Activated CD4-positive, alpha-beta T cell treated with anti-CD3 and anti-CD28 coated beads for 48 hours (primary cell): ENCODE measurements at regions not wholly inside any gene's neighbourhood (a gene's known extent, or its start where the extent isn't known, plus 50 kb on each side); places are given as distances from the start of the nearest gene placed in this dataset.
A peak's percentile ranks its signal among the peaks of the same experiment; 100 is the strongest.
"Not testable (repeated sequence)": the region's sequence is repeated elsewhere in the genome, so short reads cannot be mapped to it uniquely, and the experiment has no call there.

Experiments used
- DNase-seq: peaks from one replicate; pipeline ENCODE4 v3.0.0-alpha.2; 2020

DNA sequence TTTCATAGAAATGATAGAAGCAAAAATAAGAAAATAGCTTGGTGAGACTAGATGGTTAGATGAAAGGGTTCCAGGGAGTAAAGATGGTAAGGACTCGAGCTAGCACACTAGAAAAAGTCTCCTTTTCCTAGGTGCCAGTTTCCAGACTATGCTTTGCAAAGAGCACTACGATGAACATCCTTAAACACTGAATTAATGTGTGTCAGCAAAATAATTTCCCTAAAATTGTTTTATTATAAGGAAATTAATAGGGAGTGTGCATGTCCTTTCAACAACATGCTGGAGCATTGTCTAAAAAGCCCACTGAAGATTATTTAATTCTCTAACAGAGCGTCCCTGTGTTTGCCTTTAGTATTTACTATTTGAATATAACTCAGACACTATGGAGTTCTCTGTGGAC, 107.4 kb upstream of the NDUFV2 start:
- no peak for DNase-seq

DNA sequence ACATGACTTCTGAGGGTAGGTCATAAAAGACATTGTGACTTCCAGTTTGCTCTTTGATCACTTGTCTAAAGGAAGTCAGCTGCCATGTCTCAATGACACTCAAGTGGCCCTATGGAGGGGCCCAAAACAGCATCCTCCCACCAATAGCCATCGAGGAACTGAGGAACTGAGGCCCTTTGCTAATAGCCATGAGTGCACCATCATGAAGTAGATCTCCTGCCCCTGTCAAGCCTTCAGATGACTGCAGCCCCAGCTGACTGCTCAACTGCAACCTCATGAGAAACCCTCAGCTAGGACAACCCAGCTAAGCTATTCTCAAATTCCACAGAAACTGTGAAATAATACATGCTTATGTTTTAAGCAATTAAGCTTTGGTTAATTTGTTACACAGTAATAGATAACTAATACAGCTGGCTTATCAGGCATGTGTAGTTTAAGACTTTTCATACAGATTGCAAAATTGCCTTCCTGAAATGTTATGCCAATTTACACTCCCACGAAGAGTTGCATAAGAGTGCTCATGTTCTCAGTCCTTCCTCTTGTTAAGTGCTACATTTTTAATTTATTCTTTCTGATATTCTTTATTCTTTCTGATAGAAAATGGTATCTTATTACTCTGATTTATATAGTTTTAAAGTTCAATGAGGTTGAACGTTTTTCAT, 105.6 kb upstream of the NDUFV2 start:
- DNase-seq, result no peak

DNA sequence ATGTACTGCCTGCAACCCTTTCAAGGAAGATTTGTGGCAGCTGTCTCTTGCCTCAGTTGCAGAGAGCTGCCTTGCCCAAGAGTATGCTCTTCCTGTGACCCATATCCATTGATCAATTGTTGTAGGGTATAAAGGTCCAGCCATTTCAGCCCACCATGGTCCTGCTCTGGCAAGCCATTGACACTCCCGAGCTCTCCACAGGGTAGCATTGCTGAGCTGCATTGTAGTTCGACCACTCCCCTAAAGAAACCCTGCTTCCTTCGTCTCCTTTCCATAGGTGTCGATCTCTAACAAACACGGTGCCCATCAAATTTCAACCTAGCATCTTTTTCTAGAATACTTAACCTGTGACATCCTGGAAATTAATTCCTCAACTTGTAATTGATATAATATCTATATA, 104.9 kb upstream of the NDUFV2 start:
- DNase-seq, result no peak

GRCh38 chr18:8998481-8999217, 103.8 kb upstream of the NDUFV2 start:
- DNase-seq, result no peak

DNA sequence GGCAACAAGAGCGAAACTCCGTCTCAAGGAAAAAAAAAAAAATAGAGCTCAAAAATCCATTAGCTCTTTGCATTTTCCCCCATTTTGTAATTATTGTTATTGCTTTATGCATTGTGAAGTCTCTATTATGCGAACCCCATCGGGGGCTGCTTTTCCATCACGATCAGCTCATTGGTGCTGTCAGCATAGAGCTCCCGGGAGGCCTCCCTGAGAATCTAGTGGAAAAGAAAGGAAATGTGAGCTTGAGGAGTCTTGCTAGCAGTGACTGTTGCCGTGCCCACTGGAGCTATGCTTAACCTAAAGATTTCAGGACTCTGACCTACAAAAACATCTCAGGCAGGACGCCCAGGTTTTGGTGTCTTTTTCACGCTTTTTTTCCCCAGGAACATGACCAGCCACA, 102.6 kb upstream of the NDUFV2 start:
- no peak for DNase-seq

DNA sequence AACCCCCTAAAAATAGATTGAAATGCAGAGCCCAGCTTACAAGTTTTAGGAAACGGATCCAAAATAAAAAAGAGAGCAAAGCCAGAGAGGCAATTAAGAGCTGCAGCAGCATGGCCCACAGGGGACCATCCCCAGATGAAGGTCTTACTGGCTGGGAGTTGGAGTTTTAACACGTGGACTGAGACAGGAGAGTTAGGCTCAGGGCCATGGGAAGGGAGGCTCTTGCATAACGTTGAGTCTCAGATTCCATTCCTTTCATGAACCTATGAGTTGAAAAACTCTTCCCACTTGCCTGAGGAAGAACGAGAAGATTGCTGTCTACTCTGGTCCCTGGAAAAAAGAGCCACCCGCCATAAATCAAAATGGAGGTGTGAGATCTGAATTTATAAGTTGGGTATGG, 101.8 kb upstream of the NDUFV2 start:
- no peak for DNase-seq

DNA sequence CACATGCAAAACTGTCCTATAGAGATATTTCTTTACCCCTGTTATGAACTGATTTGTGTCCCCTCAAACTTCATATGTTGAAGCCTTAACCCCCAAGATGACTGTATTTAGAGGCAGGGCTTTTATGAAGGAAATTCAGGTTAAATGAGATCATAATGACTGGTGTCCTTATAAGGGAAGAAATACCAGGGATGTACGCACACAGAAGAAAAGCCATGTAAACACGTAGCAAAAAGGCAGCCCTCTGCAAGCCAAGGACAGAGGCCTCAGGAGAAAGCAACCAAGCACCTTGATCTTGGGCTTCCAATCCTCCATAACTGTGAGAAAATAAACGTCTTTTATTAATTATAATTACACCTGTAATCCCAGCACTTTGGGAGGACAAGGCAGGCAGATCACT, 101.3 kb upstream of the NDUFV2 start:
- DNase-seq, result no peak

DNA sequence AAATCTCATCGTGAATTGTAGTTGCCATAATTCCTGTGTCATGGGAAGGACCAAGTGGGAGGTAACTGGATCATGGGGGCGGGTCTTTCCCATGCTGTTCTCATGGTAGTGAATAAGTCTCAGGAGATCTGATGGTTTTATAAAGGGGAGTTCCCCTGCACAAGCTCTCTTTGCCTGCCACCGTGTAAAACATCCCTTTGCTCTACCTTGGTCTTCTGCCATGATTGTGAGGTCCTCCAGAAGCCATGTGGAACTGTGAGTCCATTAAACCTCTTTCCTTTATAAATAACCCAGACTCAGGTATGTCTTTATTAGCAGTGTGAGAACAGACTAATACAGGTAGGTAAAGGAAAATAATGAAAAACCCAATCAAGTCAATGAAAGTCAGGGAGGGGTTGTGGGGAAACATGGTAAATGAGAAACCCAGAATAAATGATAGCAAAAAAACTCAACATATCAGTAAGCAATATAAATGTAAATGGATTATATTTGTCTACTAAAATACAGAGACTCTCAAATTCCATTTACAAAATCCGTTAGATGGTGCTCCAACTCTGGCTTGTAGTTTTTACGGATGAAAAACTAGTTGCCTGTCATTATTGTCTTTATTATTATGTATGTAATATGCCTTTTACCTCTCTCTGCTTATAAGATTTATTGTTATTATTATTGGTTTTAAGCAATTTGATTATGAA, 98.9 kb upstream of the NDUFV2 start:
- no peak for DNase-seq

GRCh38 chr18:9004308-9004707, 98.2 kb upstream of the NDUFV2 start:
- DNase-seq, result not testable (repeated sequence)

DNA sequence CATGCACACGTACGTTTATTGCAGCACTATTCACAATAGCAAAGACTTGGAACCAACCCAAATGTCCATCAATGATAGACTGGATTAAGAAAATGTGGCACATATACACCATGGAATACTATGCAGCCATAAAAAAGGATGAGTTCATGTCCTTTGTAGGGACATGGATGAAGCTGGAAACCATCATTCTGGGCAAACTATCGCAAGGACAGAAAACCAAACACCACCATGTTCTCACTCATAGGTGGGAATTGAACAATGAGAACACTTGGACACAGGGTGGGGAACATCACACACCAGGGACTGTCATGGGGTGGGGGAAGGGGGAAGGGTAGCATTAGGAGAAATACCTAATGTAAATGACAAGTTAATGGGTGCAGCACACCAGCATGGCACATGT, 94.8 kb upstream of the NDUFV2 start:
- not testable (repeated sequence) for DNase-seq

DNA sequence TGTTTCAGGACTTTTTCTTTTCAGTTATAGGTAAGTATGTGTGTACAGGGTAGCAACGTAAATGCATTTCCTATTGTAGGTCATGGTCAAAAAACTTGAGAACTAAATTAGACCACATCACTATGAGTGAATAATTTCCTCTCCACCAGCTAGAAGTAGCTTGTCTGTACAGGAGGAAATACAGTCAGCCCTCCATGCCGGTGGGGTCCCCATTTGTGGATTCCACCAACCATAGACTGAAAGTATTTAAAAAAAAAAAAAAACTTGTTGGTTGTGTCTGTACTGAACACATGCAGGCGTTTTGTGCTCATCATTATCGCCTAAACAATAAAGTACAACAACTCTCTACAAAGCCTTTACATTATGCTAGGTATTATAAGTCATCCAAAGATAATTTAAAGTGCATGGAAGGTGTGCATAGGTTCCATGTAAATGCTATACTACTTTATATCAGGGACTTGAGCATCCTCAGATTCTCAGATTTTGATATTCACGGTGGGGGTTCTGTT, 94.2 kb upstream of the NDUFV2 start:
- no peak for DNase-seq

DNA sequence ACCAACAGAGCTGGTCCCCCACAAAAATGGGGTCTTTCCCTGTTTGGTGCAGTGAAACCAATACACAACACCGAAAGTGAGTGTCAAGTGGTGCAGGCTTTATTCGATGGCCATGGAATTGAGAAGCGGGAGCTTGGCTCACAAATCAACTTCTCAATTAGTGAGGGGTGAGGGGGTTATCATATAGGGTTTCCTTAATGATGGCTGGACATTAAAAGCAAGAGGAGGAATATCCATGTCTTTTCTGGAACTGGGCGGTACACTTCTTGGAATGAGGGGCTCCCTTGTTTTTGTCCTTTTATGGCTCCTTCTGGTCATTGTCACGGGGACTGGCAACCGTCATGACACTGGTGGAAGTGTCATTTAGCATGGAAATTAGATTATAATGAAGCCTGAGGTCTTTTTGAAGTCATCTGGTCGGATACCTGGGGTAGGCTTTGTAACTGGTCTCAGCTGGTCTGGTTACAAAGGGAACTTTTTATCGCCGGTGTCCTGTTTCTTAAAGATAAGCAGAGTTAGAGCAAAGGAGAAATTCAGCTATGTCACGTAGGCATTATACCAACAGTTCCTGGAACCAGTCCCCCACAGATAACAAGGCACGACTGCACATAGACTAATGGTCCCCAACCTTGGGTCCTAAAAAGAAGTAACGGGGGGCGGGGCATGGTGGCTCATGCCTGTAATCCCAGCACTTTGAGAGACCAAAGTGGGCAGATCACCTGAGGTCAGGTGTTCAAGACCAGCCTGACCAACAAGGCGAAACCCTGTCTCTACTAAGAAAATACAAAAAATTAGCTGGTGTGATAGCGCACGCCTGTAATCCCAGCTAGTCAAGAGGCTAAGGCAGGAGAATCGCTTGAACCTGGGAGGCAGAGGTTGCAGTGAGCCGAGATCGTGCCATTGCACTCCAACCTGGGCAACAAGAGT, 93.5 kb upstream of the NDUFV2 start:
- no peak for DNase-seq

- no peak for DNase-seq
Measured at GRCh38 chr18:9009703-9010488, 92.6 kb upstream of the NDUFV2 start.

DNA sequence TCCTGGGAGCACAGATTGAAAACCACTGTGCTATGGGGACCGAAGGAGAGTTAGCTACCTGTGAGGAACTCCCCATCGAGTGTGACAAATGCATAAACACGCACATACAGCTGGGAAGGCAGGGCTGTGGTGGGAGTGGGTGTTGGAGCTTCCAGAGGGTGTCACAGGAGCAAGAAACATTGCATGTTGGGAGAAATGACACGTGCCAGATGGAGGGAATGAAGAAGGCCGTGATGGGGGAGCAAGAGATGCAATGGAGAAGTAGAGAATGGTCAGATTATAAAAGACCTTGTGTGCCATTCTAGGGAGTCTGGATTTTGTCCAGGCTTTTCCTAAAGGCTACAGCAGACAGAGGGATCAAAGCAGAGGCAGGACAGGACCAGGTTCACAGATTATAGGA, 91.1 kb upstream of the NDUFV2 start:
- DNase-seq, result no peak

DNA sequence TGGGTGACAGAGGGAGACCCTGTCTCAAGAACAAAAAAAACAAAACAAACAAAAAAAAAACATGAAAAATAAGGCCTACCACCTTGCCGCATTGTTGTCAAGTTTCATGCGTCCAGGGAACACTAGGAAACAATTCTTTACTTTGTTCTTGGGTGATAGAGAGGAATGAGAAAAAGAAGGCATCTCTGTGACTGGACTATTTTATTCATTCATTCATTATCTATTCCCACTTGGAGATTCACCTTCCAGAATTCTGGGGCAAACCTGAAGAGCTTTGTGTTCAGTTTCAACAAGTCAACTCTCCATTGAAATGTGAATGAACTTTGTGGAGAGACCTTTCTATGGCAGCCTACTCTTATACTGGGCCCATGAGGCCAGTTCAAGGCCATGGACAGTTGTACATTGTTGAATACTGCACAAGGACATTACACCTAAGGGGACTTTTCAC, 88.5 kb upstream of the NDUFV2 start:
- DNase-seq, result no peak

DNA sequence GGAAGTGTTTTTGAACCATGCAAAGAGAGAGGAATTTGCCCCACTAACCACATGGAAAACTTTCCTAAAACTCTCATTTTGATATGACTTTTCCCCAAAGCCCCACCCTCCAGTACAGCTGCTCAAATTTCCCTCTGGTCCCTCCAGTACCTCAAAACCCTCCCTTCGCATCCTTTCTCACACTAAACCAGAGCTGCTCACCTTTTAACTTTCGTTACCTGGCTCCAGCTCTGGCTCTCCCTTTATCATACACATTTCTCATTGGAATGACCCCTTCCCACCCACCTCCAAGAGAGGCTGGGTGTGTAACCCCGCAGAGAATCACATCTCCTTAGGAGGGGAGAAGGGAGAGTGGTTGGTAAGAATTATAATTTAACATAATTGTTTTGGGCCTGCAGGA, 86.8 kb upstream of the NDUFV2 start:
- DNase-seq, result no peak

GRCh38 chr18:9016633-9017166, 85.8 kb upstream of the NDUFV2 start:
- no peak for DNase-seq

DNA sequence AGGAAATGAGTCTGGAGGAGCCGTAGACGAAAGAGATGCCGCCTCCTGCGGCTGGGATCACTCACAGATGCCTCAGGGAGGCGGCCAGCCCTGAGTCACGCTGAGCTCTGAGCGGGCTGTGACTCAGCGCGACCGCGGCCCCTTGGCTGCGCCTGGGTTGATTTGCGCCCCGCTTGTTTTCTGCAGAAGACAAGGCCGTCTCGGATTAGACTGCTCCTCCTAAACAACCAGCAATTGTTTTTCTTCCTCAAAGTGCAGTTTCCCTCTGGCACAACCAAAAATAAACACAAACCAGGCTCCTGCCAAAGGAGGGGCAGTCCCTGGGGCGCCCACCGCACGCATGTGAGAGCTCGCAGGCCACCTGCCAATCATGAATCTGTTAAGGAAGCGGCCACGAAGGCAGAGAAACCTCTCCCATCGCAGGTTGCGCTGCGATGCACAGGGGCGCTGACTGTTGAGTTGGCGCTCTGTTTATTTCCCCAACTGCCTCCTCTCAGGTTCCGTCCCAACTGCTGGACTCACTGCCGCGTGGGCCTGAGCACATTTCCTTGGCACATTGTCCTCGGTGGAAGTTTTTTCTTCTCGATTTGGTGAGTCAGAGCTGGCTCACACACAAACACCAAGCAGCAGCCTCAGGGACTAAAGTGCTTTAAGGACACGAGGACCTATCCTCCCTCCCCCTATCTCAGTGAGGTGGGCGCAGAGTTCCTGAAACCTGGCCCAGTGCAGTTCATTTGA, 85.2 kb upstream of the NDUFV2 start:
- peak; percentile 90 for DNase-seq

DNA sequence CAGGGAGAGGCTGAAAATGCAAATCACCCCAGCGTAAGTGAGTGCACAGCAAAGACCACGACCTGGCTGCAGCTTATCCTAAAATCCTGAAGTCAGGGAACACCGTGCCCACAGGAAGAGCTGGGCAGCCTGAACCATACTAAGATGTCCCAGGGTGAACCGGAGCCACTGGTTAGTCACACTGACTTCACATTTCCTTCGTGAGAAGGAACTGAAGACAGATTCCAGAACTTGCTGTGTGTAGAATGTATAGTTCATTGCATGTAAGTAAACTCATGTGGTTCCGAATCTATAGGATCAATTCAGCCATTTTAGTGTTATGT, 84.6 kb upstream of the NDUFV2 start:
- no peak for DNase-seq

GRCh38 chr18:9019135-9019534, 83.4 kb upstream of the NDUFV2 start:
- DNase-seq, result no peak

GRCh38 chr18:9020221-9020620, 82.3 kb upstream of the NDUFV2 start:
- DNase-seq, result no peak
